ENCODE measurements at regions not wholly inside any gene's neighbourhood (a gene's known extent, or its start where the extent isn't known, plus 50 kb on each side); places are given as distances from the start of the nearest gene placed in this dataset.

- H3K4me1 ChIP-seq (ENCODE audit: low read depth) = no peaks in the 10 kb centered on the region
- H3K9me3 ChIP-seq (ENCODE audit: low read depth) = no peaks in the 10 kb centered on the region
- peak in 1 of 2 donors; percentile 11 for DNase-seq (ENCODE audit: low read depth in 1 of 2, low spot score in 1 of 2)
- no peaks in the 10 kb centered on the region for H3K27me3 ChIP-seq
- H3K27ac ChIP-seq = no peak overlapping the region
- H3K36me3 ChIP-seq = no peaks in the 10 kb centered on the region
- TF ChIP-seq CTCF (IDR thresholded peaks at IDR 0.05; ENCODE audit: low read depth, low read length) = no peak
- no peak overlapping the region for H3K4me3 ChIP-seq
Measured at GRCh38 chr3:181879926-181880325, 168.2 kb downstream of the SOX2 start.

- TF ChIP-seq CTCF (IDR thresholded peaks at IDR 0.05; ENCODE audit: low read depth, low read length) = no peak
- no peaks in the 10 kb centered on the region for H3K4me1 ChIP-seq (ENCODE audit: low read depth)
- no peaks in the 10 kb centered on the region for H3K9me3 ChIP-seq (ENCODE audit: low read depth)
- no peak overlapping the region for H3K4me3 ChIP-seq
- H3K27ac ChIP-seq = no peak overlapping the region
- H3K36me3 ChIP-seq = no peaks in the 10 kb centered on the region
- peak in 1 of 2 donors; percentile 6 for DNase-seq (ENCODE audit: low read depth in 1 of 2, low spot score in 1 of 2)
- H3K27me3 ChIP-seq = no peaks in the 10 kb centered on the region
Measured at GRCh38 chr3:181880331-181880730, 168.6 kb downstream of the SOX2 start.

GRCh38 chr3:181881749-181882148 is 170.0 kb downstream of the SOX2 start:
- no peak for DNase-seq (ENCODE audit: low read depth in 1 of 2, low spot score in 1 of 2)
- Histone ChIP-seq H3K4me1 (ENCODE audit: low read depth) (no peaks in the 10 kb centered on the region), H3K9me3 (ENCODE audit: low read depth) (no peaks in the 10 kb centered on the region), H3K36me3 (no peaks in the 10 kb centered on the region), H3K27me3 (no peaks in the 10 kb centered on the region), H3K27ac (no peak overlapping the region), H3K4me3 (no peak overlapping the region)
- TF ChIP-seq CTCF (IDR thresholded peaks at IDR 0.05; ENCODE audit: low read depth, low read length) = no peak

- Histone ChIP-seq H3K9me3 (ENCODE audit: low read depth) (no peaks in the 10 kb centered on the region), H3K4me3 (no peak overlapping the region), H3K4me1 (ENCODE audit: low read depth) (no peaks in the 10 kb centered on the region), H3K27ac (no peak overlapping the region), H3K36me3 (no peaks in the 10 kb centered on the region), H3K27me3 (no peaks in the 10 kb centered on the region)
- TF ChIP-seq CTCF (IDR thresholded peaks at IDR 0.05; ENCODE audit: low read depth, low read length) = no peak
- DNase-seq (ENCODE audit: low read depth in 1 of 2, low spot score in 1 of 2) = no peak
Measured at GRCh38 chr3:181885868-181886630, 174.3 kb downstream of the SOX2 start.

GRCh38 chr3:181886676-181887075 is 175.0 kb downstream of the SOX2 start:
- Histone ChIP-seq H3K4me3 (no peak overlapping the region), H3K36me3 (no peaks in the 10 kb centered on the region), H3K27ac (no peak overlapping the region), H3K9me3 (ENCODE audit: low read depth) (no peaks in the 10 kb centered on the region), H3K4me1 (ENCODE audit: low read depth) (no peaks in the 10 kb centered on the region), H3K27me3 (no peaks in the 10 kb centered on the region)
- no peak for DNase-seq (ENCODE audit: low read depth in 1 of 2, low spot score in 1 of 2)
- no peak for TF ChIP-seq CTCF (IDR thresholded peaks at IDR 0.05; ENCODE audit: low read depth, low read length)
